ENCODE measurements at regions not wholly inside any gene's neighbourhood (a gene's known extent, or its start where the extent isn't known, plus 50 kb on each side); places are given as distances from the start of the nearest gene placed in this dataset.
"Not testable (repeated sequence)": the region's sequence is repeated elsewhere in the genome, so short reads cannot be mapped to it uniquely, and the experiment has no call there.

DNA sequence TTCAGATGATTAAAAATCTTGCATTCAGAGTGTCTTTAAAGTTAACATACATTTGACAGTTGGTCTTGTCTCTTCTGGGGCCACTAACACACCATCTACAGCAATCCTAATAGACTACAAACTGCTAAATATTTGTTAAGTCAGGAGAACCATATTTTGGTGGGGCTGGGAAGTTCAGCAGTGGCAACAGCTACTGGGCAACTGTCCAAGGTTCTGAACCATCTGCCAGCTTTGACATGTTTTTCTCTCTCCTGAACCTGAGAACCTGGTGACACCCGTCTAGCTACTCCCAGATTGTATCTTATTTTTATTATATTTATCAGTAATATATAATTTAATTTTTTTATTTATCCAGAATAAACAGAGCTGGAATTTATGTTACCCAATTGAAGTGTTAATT, 199.0 kb upstream of the DPYD start:
- DNase-seq (ENCODE audit: low read depth) = peak; percentile 43

DNA sequence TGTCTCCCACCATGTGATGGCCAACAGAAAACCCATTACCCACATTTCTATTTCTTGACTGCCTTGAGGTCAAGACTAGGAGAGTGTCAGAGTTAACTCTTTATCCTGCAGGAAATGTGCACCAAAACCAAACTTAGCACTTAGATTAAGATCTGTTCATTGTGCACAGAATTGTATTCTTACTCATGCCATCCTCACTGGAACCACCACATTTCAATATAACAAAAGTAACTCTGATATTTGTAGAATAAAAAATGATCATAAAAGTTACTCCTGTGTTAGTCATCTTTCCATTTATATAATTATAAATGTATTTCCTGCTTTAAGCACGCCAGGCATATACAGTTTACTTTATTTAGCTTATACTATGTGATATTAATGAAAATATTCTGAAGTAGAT, 193.0 kb upstream of the DPYD start:
- peak; percentile 66 for DNase-seq (ENCODE audit: low read depth)

DNA sequence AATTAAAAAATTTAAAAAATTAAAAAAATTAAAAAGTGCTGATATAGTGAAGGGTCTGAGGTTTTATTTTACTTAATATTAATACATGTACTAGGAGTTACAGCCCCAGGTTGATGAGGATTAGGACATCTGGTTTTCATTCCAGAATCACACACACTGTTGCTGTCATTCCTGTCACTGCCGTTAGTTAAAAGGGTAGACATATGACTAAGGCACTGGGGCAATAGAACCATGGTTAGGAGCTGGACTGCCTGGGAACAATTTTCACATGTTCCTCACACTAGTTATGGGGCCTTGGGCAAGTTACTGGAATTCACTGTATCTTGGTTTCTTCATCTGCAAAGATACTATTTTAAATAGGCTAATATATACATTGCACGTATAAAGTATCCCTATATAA, 191.8 kb upstream of the DPYD start:
- DNase-seq (ENCODE audit: low read depth) = peak; percentile 11

GRCh38 chr1:98110674-98111073, 189.8 kb upstream of the DPYD start:
- peak; percentile 80 for DNase-seq (ENCODE audit: low read depth)

GRCh38 chr1:98108378-98108777, 187.5 kb upstream of the DPYD start:
- not testable (repeated sequence) for DNase-seq (ENCODE audit: low read depth)

GRCh38 chr1:98107256-98107655, 186.4 kb upstream of the DPYD start:
- no peak for DNase-seq (ENCODE audit: low read depth)

DNA sequence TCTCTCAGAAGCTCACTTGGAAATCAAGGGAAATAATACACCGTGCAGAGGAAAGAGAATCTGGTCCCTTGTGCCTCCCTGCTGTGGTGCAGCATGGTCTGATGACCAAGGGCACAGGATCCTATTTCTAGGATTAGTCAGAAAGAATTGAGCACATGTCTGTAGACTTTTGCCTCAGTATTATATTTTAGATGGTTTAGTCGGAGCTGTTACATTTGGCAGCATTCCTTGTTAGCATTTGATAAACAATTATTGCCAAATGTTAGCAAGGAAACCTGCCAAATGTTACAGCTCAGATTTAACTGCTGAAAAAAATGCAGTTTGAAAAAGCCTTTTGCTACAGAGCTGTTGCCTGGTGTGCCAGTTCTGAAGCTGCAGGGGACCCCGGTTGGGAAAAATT, 183.5 kb upstream of the DPYD start:
- peak; percentile 62 for DNase-seq (ENCODE audit: low read depth)

- DNase-seq (ENCODE audit: low read depth) = peak; percentile 59
Observed at GRCh38 chr1:98103617-98104285, 182.9 kb upstream of the DPYD start.

DNA sequence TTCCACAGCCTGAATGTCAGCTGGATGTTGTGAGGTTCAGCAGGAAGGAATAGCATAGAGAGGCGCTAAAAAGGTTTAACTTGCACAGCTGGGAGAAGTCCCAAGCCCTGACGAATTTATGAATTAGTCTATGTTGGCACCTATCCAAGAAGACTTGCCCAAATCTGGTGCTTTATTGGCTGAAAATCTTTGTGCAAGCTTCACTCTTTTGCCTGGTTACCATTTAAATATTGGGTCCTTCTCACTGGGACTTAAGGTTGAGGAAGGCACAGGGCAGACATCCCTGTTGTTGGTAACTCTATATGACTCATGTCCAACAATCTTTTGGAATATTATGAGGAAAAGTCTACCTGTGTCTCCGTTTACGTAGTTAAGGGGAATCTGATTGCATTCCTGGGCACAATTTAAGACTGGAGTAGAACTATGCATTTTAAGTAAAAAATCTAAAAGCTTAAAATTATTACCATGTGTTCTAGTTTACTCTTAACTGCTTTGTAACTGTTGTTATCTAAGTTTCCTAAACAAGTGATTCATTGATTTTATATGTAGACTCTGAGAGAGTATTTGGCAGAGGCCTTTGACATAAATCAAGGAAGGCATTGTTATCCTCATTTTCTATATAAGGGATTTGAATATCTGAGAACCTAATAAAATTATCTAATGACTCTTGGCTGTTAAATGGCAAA, 181.7 kb upstream of the DPYD start:
- DNase-seq (ENCODE audit: low read depth) = peak; percentile 61

DNA sequence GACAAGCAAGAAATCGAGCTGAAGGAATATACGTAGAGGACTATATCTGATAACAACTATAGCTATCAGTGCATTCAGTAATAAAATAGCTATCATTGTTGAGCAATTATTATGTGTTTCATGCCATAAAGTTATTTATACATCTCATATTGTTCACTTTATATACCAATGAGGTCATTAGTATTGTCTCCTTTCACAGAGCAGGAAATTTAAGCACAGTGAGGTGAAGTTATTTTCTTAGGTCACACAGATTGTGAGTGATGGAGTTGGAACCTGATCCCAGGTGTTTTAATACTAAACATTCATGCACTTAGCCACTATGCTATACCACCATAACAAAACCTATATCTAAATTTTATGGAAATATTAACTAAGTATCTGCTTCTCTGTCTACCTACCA, 180.5 kb upstream of the DPYD start:
- no peak for DNase-seq (ENCODE audit: low read depth)

DNA sequence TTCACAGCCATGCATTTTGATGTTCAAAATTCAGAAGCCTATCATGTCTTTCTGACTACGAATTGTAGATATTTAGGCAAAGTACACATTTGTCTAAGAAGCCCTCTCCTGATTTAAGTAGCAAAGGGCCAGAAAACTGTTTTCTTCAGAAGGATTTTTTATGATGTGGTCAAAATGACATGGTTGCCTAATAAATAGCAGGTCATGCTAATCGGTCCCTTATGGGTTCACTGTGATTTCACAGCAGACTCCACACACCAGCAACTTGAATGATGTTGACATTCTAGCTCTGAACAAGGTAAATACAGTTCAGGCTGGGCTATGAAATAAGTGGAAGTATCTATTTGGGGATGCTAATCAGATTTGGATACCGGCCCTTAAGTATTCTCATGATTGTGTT, 178.7 kb upstream of the DPYD start:
- no peak for DNase-seq (ENCODE audit: low read depth)

GRCh38 chr1:98098473-98098872, 177.6 kb upstream of the DPYD start:
- no peak for DNase-seq (ENCODE audit: low read depth)

- peak; percentile 91 for DNase-seq (ENCODE audit: low read depth)
Observed at GRCh38 chr1:98090351-98090750, 169.5 kb upstream of the DPYD start.

DNA sequence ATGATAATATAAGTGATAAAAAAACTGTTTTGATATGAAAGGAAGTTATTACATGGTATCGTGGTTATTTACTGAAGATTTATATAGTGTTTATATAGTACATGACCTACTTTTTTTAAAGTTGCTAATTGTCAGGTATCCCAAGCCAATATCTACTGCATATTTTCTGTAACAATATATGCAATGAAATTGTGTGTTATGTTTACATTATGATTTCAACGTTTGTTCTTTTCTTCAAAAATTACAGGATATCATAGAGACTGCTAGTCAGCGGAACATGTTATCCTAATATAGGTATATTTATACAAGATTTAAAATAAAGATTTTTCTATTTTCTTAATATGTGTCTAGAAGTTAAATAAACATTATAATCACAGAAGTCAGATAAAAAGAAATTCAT, 167.5 kb upstream of the DPYD start:
- no peak for DNase-seq (ENCODE audit: low read depth)

GRCh38 chr1:98086796-98087441, 166.1 kb upstream of the DPYD start:
- DNase-seq (ENCODE audit: low read depth) = peak; percentile 99

DNA sequence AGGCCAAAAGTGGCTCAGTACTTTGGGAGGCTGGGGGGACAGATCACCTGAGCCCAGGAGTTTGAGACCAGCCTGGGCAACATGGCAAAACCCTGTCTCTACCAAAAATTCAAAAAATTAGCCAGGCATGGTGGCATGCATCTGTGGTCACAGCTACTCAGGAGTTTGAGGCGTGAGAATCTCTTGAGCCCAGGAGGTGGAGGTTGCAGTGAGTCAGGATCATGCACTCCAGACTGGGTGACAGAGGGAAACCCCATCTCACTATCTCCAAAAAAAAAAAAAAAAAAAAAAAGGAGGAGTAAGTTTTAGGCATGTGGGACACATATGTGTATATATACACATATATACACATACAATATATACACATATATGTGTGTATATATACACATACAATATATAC, 165.3 kb upstream of the DPYD start:
- DNase-seq (ENCODE audit: low read depth) = peak; percentile 97

- DNase-seq (ENCODE audit: low read depth) = no peak
Observed at GRCh38 chr1:98084188-98084587, 163.4 kb upstream of the DPYD start.

- no peak for DNase-seq (ENCODE audit: low read depth)
Observed at GRCh38 chr1:98081944-98082343, 161.1 kb upstream of the DPYD start.

DNA sequence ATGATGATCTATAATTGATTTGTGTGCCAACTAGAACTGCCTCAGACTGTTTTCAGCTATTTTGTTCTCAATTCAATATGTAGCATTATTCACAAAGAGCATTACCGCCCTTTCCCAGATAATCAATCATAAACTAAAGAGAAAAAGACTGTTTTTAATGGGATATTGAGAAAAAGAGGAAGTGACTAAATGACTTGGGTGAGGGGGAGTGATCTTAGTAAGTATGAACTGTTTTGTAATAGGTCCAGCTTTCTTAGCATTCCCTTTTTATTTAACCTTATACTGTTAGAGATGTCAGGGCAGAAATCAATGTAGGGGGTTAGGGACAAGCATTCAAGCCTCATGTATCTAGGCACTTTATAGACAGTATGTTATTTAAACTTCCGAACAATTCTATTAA, 157.8 kb upstream of the DPYD start:
- peak; percentile 57 for DNase-seq (ENCODE audit: low read depth)

- DNase-seq (ENCODE audit: low read depth) = peak; percentile 53
Observed at GRCh38 chr1:98077691-98078090, 156.9 kb upstream of the DPYD start.

DNA sequence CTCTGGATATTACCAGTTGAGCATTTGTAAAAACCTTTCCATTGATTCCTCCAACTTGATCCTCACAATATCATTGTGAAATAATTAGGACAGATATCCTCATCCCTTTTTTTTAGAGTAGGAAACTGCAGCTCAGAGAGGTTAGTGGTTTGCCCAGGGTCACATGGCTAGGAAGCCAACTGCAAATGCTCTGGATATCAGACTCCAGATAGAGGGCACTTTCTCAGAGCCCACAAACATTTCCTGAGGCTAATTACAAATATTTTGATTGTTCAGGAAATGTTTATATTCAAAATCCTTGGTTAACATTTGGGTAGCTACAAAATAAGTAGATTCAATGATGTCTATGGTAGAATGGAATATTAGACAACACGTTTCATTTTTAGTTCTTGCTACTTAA, 154.8 kb upstream of the DPYD start:
- no peak for DNase-seq (ENCODE audit: low read depth)

GRCh38 chr1:98073823-98074222, 153.0 kb upstream of the DPYD start:
- no peak for DNase-seq (ENCODE audit: low read depth)

DNA sequence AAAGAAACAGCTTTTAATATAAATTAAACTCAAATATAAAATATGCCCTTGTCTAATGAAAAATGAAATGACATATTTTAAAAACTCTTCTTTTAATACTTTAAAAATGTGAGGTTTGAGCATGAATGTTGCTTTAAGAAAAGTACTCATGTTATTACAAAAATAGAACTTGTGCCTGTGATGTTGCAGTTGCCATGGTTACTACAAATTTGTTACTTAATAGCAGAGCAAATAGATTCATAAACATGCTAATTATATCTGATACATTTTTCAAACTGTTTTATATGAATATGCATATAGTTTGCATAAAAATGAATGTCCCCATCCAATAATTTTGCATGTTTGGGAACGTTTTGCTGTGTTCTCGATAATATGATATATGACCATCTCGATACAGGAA, 152.3 kb upstream of the DPYD start:
- no peak for DNase-seq (ENCODE audit: low read depth)

- DNase-seq (ENCODE audit: low read depth) = peak; percentile 30
Observed at GRCh38 chr1:98072047-98072446, 151.2 kb upstream of the DPYD start.

Measured in ELR (cell line).